ENCODE measurements at regions not wholly inside any gene's neighbourhood (a gene's known extent, or its start where the extent isn't known, plus 50 kb on each side); places are given as distances from the start of the nearest gene placed in this dataset.

DNA sequence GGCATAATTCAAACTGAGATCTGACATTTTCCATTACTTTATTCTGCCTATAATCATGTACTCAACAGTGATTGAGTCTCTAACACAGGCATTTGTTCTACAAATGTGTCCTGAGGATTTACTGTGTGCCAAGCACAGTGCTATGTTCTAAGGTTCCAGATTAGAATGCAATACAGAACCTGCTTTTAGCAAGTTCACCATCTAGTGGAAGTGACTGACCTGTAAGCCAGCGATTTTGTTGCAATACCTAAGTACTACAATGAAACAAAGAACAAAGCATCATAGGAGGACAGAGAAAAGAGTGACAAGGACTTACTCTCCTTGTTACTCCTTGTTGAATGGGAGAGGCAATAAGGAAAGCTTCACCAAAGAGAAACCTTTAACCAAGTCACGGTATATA lies 348.1 kb downstream of the ELAVL2 start:
- Histone ChIP-seq H3K4me3 (ENCODE audit: low read depth, low read length) (no peak overlapping the region), H3K14ac (ENCODE audit: low read length) (no peak overlapping the region), H3K36me3 (ENCODE audit: control insufficient read depth in 1 of 2, insufficient read depth in 2 of 2, low read length in 2 of 2) (no peaks in the 10 kb centered on the region), H3K79me2 (ENCODE audit: control insufficient read depth, insufficient read depth, low read length, poor library complexity) (no peaks in the 10 kb centered on the region), H2AK5ac (ENCODE audit: low read length) (no peak overlapping the region), H3K79me1 (ENCODE audit: low read length) (no peaks in the 10 kb centered on the region), H3K27ac (ENCODE audit: low read depth, low read length) (no peak overlapping the region), H2BK5ac (ENCODE audit: low read depth, low read length, poor library complexity) (no peak overlapping the region), H4K8ac (ENCODE audit: low read depth, low read length) (no peak overlapping the region), H3K4me2 (ENCODE audit: low read length) (no peak overlapping the region), H3K9ac (ENCODE audit: low read length) (no peak overlapping the region), H2BK12ac (ENCODE audit: low read length) (no peak overlapping the region), H2BK120ac (ENCODE audit: insufficient read depth, low read length, poor library complexity) (no peak overlapping the region), H4K91ac (ENCODE audit: low read depth, low read length) (no peak overlapping the region), H3K27me3 (ENCODE audit: insufficient read depth, low read length) (no peaks in the 10 kb centered on the region), H3K4me1 (ENCODE audit: control insufficient read depth in 1 of 2, insufficient read depth in 2 of 2, low read length in 2 of 2) (no peaks in the 10 kb centered on the region), H3K18ac (ENCODE audit: low read length) (no peak overlapping the region), H3K23ac (ENCODE audit: low read length) (no peak overlapping the region), H2AFZ (ENCODE audit: insufficient read depth, low read length, poor library complexity) (no peak overlapping the region), H3K9me3 (ENCODE audit: insufficient read depth, low read depth, low read length) (no peaks in the 10 kb centered on the region), H3K4ac (ENCODE audit: low read depth, low read length) (no peak overlapping the region), H4K12ac (ENCODE audit: low read depth, low read length) (no peak overlapping the region)
- WGBS (ENCODE audit: extremely low coverage, insufficient coverage, insufficient read length), result no CpG with 5 or more reads among the region's 2 CpGs
- no peak for DNase-seq

DNA sequence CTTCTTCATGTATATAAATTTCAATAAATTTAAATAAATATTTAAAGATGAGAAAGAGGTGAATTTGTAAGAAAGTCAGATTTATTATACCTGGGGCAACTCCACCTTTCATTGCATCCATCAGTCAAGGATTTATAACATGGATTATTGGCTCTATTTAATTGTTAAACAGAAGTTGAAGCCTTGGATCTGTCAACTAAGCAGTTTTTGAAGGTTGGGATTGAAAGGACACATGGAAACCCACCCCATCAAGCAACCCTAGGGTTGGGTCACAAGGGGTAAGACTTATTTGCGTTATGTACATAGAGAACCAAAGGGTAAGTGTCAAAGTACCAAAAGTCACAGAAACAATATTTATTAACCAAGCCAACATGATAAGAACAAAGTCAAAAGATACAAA lies 342.5 kb downstream of the ELAVL2 start:
- Histone ChIP-seq H3K27ac (ENCODE audit: low read depth, low read length) (no peak overlapping the region), H3K4me1 (ENCODE audit: control insufficient read depth in 1 of 2, insufficient read depth in 2 of 2, low read length in 2 of 2) (no peaks in the 10 kb centered on the region), H3K4me2 (ENCODE audit: low read length) (no peak overlapping the region), H2BK5ac (ENCODE audit: low read depth, low read length, poor library complexity) (no peak overlapping the region), H2BK120ac (ENCODE audit: insufficient read depth, low read length, poor library complexity) (no peak overlapping the region), H3K9ac (ENCODE audit: low read length) (no peak overlapping the region), H4K91ac (ENCODE audit: low read depth, low read length) (no peak overlapping the region), H3K4me3 (ENCODE audit: low read depth, low read length) (no peak overlapping the region), H3K9me3 (ENCODE audit: insufficient read depth, low read depth, low read length) (no peaks in the 10 kb centered on the region), H2BK12ac (ENCODE audit: low read length) (no peak overlapping the region), H3K18ac (ENCODE audit: low read length) (no peak overlapping the region), H4K12ac (ENCODE audit: low read depth, low read length) (no peak overlapping the region), H4K8ac (ENCODE audit: low read depth, low read length) (no peak overlapping the region), H3K79me2 (ENCODE audit: control insufficient read depth, insufficient read depth, low read length, poor library complexity) (no peaks in the 10 kb centered on the region), H3K36me3 (ENCODE audit: control insufficient read depth in 1 of 2, insufficient read depth in 2 of 2, low read length in 2 of 2) (no peaks in the 10 kb centered on the region), H2AFZ (ENCODE audit: insufficient read depth, low read length, poor library complexity) (no peak overlapping the region), H3K23ac (ENCODE audit: low read length) (no peak overlapping the region), H3K14ac (ENCODE audit: low read length) (no peak overlapping the region), H3K79me1 (ENCODE audit: low read length) (no peaks in the 10 kb centered on the region), H3K4ac (ENCODE audit: low read depth, low read length) (no peak overlapping the region), H3K27me3 (ENCODE audit: insufficient read depth, low read length) (no peaks in the 10 kb centered on the region), H2AK5ac (ENCODE audit: low read length) (no peak overlapping the region)
- DNase-seq, result no peak
- WGBS (ENCODE audit: extremely low coverage, insufficient coverage, insufficient read length), result no CpG with 5 or more reads among the region's 1 CpG

DNA sequence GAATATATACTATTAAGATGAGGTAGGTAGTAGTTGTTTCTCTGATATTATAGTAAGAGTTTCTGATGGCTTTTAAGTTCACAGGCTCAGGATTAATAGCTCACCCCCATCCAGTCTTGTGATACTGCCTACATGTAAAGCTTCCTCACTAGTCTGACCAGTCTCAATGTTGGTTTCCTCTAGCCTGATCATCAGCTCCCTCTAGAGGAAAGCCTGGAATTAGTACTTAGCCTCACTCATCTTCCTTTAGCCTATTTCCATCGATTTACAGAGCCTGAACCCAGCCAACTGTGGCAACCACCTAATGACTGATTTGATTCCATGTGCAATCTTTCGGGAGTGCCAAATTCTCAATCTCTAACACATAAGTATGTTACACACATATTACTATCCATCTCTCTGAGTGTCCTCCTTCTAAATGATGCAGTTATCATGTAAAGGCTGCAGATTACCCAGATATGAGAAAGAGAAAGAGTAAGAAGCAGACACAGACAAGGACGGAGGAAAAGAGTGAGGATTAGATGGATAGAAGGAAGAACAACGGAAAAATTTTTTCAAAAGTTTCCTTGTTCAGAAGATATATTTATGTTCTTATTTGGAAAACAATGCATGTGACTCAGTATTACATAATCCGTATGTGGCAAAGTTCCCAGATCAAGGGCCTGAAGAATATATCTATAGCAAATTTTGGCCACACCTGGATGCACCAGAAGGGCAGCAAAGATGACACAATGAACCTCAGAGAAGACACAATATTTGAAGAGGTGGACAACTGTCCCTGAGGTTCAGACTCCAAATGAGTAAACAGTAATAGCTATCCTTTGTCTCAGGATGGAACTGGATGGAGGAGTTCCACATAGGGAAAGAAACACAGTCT lies 333.7 kb downstream of the ELAVL2 start:
- no peak overlapping the region for H3K4ac ChIP-seq (ENCODE audit: low read depth, low read length)
- no peaks in the 10 kb centered on the region for H3K79me1 ChIP-seq (ENCODE audit: low read length)
- no peak overlapping the region for H3K27ac ChIP-seq (ENCODE audit: low read depth, low read length)
- H3K79me2 ChIP-seq (ENCODE audit: control insufficient read depth, insufficient read depth, low read length, poor library complexity), result no peaks in the 10 kb centered on the region
- no peak overlapping the region for H3K9ac ChIP-seq (ENCODE audit: low read length)
- H2AFZ ChIP-seq (ENCODE audit: insufficient read depth, low read length, poor library complexity), result no peak overlapping the region
- H3K9me3 ChIP-seq (ENCODE audit: insufficient read depth, low read depth, low read length), result no peaks in the 10 kb centered on the region
- H4K12ac ChIP-seq (ENCODE audit: low read depth, low read length), result no peak overlapping the region
- H3K4me2 ChIP-seq (ENCODE audit: low read length), result no peak overlapping the region
- H2BK12ac ChIP-seq (ENCODE audit: low read length), result no peak overlapping the region
- H3K18ac ChIP-seq (ENCODE audit: low read length), result no peak overlapping the region
- no peak overlapping the region for H2BK120ac ChIP-seq (ENCODE audit: insufficient read depth, low read length, poor library complexity)
- H4K91ac ChIP-seq (ENCODE audit: low read depth, low read length), result no peak overlapping the region
- H2AK5ac ChIP-seq (ENCODE audit: low read length), result no peak overlapping the region
- no peak overlapping the region for H2BK5ac ChIP-seq (ENCODE audit: low read depth, low read length, poor library complexity)
- no CpG with 5 or more reads among the region's 5 CpGs for WGBS (ENCODE audit: extremely low coverage, insufficient coverage, insufficient read length)
- H3K23ac ChIP-seq (ENCODE audit: low read length), result no peak overlapping the region
- no peaks in the 10 kb centered on the region for H3K4me1 ChIP-seq (ENCODE audit: control insufficient read depth in 1 of 2, insufficient read depth in 2 of 2, low read length in 2 of 2)
- H3K4me3 ChIP-seq (ENCODE audit: low read depth, low read length), result no peak overlapping the region
- no peaks in the 10 kb centered on the region for H3K27me3 ChIP-seq (ENCODE audit: insufficient read depth, low read length)
- no peaks in the 10 kb centered on the region for H3K36me3 ChIP-seq (ENCODE audit: control insufficient read depth in 1 of 2, insufficient read depth in 2 of 2, low read length in 2 of 2)
- DNase-seq, result peak in 1 of 2 donors; percentile 48
- H4K8ac ChIP-seq (ENCODE audit: low read depth, low read length), result no peak overlapping the region
- H3K14ac ChIP-seq (ENCODE audit: low read length), result no peak overlapping the region

DNA sequence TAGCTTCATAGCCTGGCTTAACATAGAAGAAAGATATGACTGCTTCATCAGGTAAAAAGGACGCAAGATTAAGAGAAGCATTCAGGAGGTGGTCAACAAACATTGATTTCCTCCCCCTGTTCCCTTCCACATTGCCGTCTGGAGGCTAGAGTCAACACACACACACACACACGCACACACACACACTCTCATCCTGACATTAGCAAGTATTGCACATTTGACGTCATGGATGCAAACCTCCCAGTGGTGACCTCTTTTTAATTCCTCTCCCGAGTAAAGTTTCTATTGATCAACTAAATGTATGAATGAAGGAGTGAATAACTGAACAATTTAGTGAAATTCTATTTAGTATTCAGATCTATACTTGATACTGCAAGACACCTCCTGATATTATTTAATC lies 332.8 kb downstream of the ELAVL2 start:
- no peak overlapping the region for H3K9ac ChIP-seq (ENCODE audit: low read length)
- DNase-seq, result no peak

More for the DNA sequence above, 332.8 kb downstream of the ELAVL2 start:
- Histone ChIP-seq H2BK120ac (ENCODE audit: insufficient read depth, low read length, poor library complexity) (no peak overlapping the region), H2BK12ac (ENCODE audit: low read length) (no peak overlapping the region), H3K18ac (ENCODE audit: low read length) (no peak overlapping the region), H3K4me3 (ENCODE audit: low read depth, low read length) (no peak overlapping the region), H3K79me1 (ENCODE audit: low read length) (no peaks in the 10 kb centered on the region), H3K4me1 (ENCODE audit: control insufficient read depth in 1 of 2, insufficient read depth in 2 of 2, low read length in 2 of 2) (no peaks in the 10 kb centered on the region), H2BK5ac (ENCODE audit: low read depth, low read length, poor library complexity) (no peak overlapping the region), H3K27ac (ENCODE audit: low read depth, low read length) (no peak overlapping the region), H4K8ac (ENCODE audit: low read depth, low read length) (no peak overlapping the region), H3K79me2 (ENCODE audit: control insufficient read depth, insufficient read depth, low read length, poor library complexity) (no peaks in the 10 kb centered on the region), H3K4me2 (ENCODE audit: low read length) (no peak overlapping the region), H3K9me3 (ENCODE audit: insufficient read depth, low read depth, low read length) (no peaks in the 10 kb centered on the region), H2AK5ac (ENCODE audit: low read length) (no peak overlapping the region), H4K91ac (ENCODE audit: low read depth, low read length) (no peak overlapping the region), H2AFZ (ENCODE audit: insufficient read depth, low read length, poor library complexity) (no peak overlapping the region), H3K23ac (ENCODE audit: low read length) (no peak overlapping the region), H3K4ac (ENCODE audit: low read depth, low read length) (no peak overlapping the region), H3K14ac (ENCODE audit: low read length) (no peak overlapping the region), H4K12ac (ENCODE audit: low read depth, low read length) (no peak overlapping the region), H3K36me3 (ENCODE audit: control insufficient read depth in 1 of 2, insufficient read depth in 2 of 2, low read length in 2 of 2) (no peaks in the 10 kb centered on the region), H3K27me3 (ENCODE audit: insufficient read depth, low read length) (no peaks in the 10 kb centered on the region)
- WGBS (ENCODE audit: extremely low coverage, insufficient coverage, insufficient read length), result no CpG with 5 or more reads among the region's 5 CpGs
